K562 (cell line): ENCODE measurements at regions not wholly inside any gene's neighbourhood (a gene's known extent, or its start where the extent isn't known, plus 50 kb on each side); places are given as distances from the start of the nearest gene placed in this dataset.

Experiments used
- ASH1L ChIP-seq: fragments of 450-650 bp; IDR thresholded peaks from 2 replicates; pipeline ENCODE4 v1.6.1; 2018; ENCODE audit warnings: borderline replicate concordance, mild to moderate bottlenecking, low read depth; ENCODE audit not compliant: partially characterized antibody
- ATF1 ChIP-seq, 2 experiments: fragments of 450-650 bp in 1 of 2; IDR thresholded peaks; 2 replicates each; pipeline ENCODE4 v1.6.1; 2016; ENCODE audit warnings: missing compliant biosample characterization in 1 of 2, missing genetic modification characterization in 1 of 2
- FOXO4 ChIP-seq: fragments of 450-650 bp; formaldehyde crosslinking; IDR thresholded peaks from 2 replicates; pipeline ENCODE4 v1.4.0; 2020; ENCODE audit warnings: mild to moderate bottlenecking, moderate library complexity
- JUNB ChIP-seq: fragments of 450-650 bp; formaldehyde crosslinking; conservative IDR thresholded peaks from 2 replicates; pipeline ENCODE4 v1.4.0; 2020; ENCODE audit warnings: mild to moderate bottlenecking
- MYBL2 ChIP-seq, 2 experiments: fragments of 450-650 bp in 1 of 2; sonication (generic) in 1 of 2; formaldehyde crosslinking in 1 of 2; IDR thresholded peaks; 2 replicates each; pipeline versions ENCODE4 v1.6.1 to v1.8.1; 2017 to 2022; ENCODE audit warnings: borderline replicate concordance in 1 of 2, inconsistent platforms in 1 of 2, low read depth in 1 of 2, mild to moderate bottlenecking in 1 of 2, missing genetic modification reagents in 1 of 2, moderate library complexity in 1 of 2
- ZNF444 ChIP-seq: fragments of 250-450 bp; sonication (Bioruptor Pico); IDR thresholded peaks from 2 replicates; pipeline ENCODE4 v1.4.0; 2020; ENCODE audit warnings: mild to moderate bottlenecking, moderate library complexity
- TF ChIP-seq, protein P1 (sequence below): fragments of 250-450 bp; sonication (Bioruptor Pico); IDR thresholded peaks from 2 replicates; pipeline ENCODE4 v1.8.0; 2022; ENCODE audit warnings: moderate library complexity, mild to moderate bottlenecking, inconsistent platforms

GRCh38 chr2:223203971-223204929 lies 152.3 kb downstream of the KCNE4 start (continued):
- TF ChIP-seq ASH1L, result no peak
- no peak for TF ChIP-seq FOXO4 (CRISPR knock-in tag)
- TF ChIP-seq, protein P1, sequence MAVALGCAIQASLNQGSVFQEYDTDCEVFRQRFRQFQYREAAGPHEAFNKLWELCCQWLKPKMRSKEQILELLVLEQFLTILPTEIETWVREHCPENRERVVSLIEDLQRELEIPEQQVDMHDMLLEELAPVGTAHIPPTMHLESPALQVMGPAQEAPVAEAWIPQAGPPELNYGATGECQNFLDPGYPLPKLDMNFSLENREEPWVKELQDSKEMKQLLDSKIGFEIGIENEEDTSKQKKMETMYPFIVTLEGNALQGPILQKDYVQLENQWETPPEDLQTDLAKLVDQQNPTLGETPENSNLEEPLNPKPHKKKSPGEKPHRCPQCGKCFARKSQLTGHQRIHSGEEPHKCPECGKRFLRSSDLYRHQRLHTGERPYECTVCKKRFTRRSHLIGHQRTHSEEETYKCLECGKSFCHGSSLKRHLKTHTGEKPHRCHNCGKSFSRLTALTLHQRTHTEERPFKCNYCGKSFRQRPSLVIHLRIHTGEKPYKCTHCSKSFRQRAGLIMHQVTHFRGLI (CRISPR knock-in tag), result no peak
- no peak for TF ChIP-seq ATF1 (CRISPR knock-in tag; IDR thresholded peaks at IDR 0.05)
- no peak for TF ChIP-seq ATF1 (tag; IDR thresholded peaks at IDR 0.05)
- TF ChIP-seq JUNB, result no peak
- TF ChIP-seq ZNF444, result no peak
- no peak for TF ChIP-seq MYBL2 (IDR thresholded peaks at IDR 0.05; ENCODE audit: low read depth)
- TF ChIP-seq MYBL2 (CRISPR knock-in tag; IDR thresholded peaks at IDR 0.05; ENCODE audit: borderline replicate concordance), result no peak
